Hepatocyte (in vitro differentiated cells): ENCODE measurements at regions not wholly inside any gene's neighbourhood (a gene's known extent, or its start where the extent isn't known, plus 50 kb on each side); places are given as distances from the start of the nearest gene placed in this dataset.

Source experiments
- CTCF ChIP-seq: fragments of 200-600 bp; sonication (generic); IDR thresholded peaks from 2 replicates; pipeline ENCODE4 v1.5.1; 2016; ENCODE audit warnings: antibody characterized with exemption, mild to moderate bottlenecking; ENCODE audit not compliant: poor library complexity
- EZH2phosphoT487 ChIP-seq: fragments of 200-600 bp; sonication (generic); IDR thresholded peaks from one replicate; pipeline ENCODE4 v1.6.1; 2018; ENCODE audit warnings: antibody characterized with exemption, mild to moderate bottlenecking, low read depth, moderate library complexity; ENCODE audit not compliant: unreplicated experiment, severe bottlenecking

- TF ChIP-seq CTCF, result peak; percentile 7
- no peak for TF ChIP-seq EZH2phosphoT487
Observed at GRCh38 chr11:32279672-32280071, 155.7 kb downstream of the WT1 start.
